T-helper 1 cell treated with Interleukin-12 subunit alpha and Interleukin-12 subunit beta and Interleukin-4 antibody, amounts not matched to agents 30 μg/mL and 1 μg/mL, for 36 hours (primary cell): ENCODE measurements at regions not wholly inside any gene's neighbourhood (a gene's known extent, or its start where the extent isn't known, plus 50 kb on each side); places are given as distances from the start of the nearest gene placed in this dataset.

ENCODE experiments used
- H3K27ac Mint-ChIP-seq: one replicate; pipeline ENCODE4 v1.8.0; 2021; ENCODE audit warnings: mild to moderate bottlenecking, mixed read lengths
- H3K27me3 Mint-ChIP-seq: one replicate; pipeline ENCODE4 v1.8.0; 2021; ENCODE audit warnings: low read depth, mixed read lengths
- H3K36me3 Mint-ChIP-seq: one replicate; pipeline ENCODE4 v1.8.0; 2021; ENCODE audit warnings: low read depth, mixed read lengths
- H3K4me1 Mint-ChIP-seq: one replicate; pipeline ENCODE4 v1.8.0; 2021; ENCODE audit warnings: low read depth, mixed read lengths
- H3K4me3 Mint-ChIP-seq: one replicate; pipeline ENCODE4 v1.8.0; 2021; ENCODE audit warnings: mild to moderate bottlenecking, moderate library complexity, mixed read lengths
- H3K9me3 Mint-ChIP-seq: one replicate; pipeline ENCODE4 v1.8.0; 2021; ENCODE audit warnings: mixed read lengths

- Mint-ChIP-seq H3K27me3 (peaks cover 19% of the 10 kb centered on the region), H3K36me3 (no peaks in the 10 kb centered on the region), H3K4me1 (peaks cover 5% of the 10 kb centered on the region), H3K4me3 (no peak overlapping the region), H3K9me3 (no peaks in the 10 kb centered on the region), H3K27ac (no peak overlapping the region)
Observed at GRCh38 chr5:79853676-79854418, 137.2 kb downstream of the MTX3 start.

- Mint-ChIP-seq H3K36me3 (no peaks in the 10 kb centered on the region), H3K4me1 (peaks cover 6% of the 10 kb centered on the region), H3K27me3 (peaks cover 19% of the 10 kb centered on the region), H3K9me3 (no peaks in the 10 kb centered on the region), H3K27ac (no peak overlapping the region), H3K4me3 (no peak overlapping the region)
Observed at GRCh38 chr5:79853028-79853427, 138.0 kb downstream of the MTX3 start.

- Mint-ChIP-seq H3K36me3 (no peaks in the 10 kb centered on the region), H3K4me3 (no peak overlapping the region), H3K4me1 (peaks cover 9% of the 10 kb centered on the region), H3K9me3 (no peaks in the 10 kb centered on the region), H3K27me3 (peaks cover 22% of the 10 kb centered on the region), H3K27ac (no peak overlapping the region)
Observed at GRCh38 chr5:79851391-79851863, 139.6 kb downstream of the MTX3 start.

GRCh38 chr5:79850941-79851340 lies 140.1 kb downstream of the MTX3 start:
- no peaks in the 10 kb centered on the region for H3K36me3 Mint-ChIP-seq
- peaks cover 22% of the 10 kb centered on the region for H3K27me3 Mint-ChIP-seq
- no peaks in the 10 kb centered on the region for H3K9me3 Mint-ChIP-seq
- peaks cover 13% of the 10 kb centered on the region for H3K4me1 Mint-ChIP-seq
- H3K27ac Mint-ChIP-seq, result no peak overlapping the region
- no peak overlapping the region for H3K4me3 Mint-ChIP-seq

- peaks cover 22% of the 10 kb centered on the region for H3K27me3 Mint-ChIP-seq
- no peaks in the 10 kb centered on the region for H3K36me3 Mint-ChIP-seq
- H3K27ac Mint-ChIP-seq, result no peak overlapping the region
- H3K4me3 Mint-ChIP-seq, result no peak overlapping the region
- H3K4me1 Mint-ChIP-seq, result peaks cover 19% of the 10 kb centered on the region
- no peaks in the 10 kb centered on the region for H3K9me3 Mint-ChIP-seq
Observed at GRCh38 chr5:79850316-79850822, 140.7 kb downstream of the MTX3 start.

GRCh38 chr5:79849486-79850315 lies 141.4 kb downstream of the MTX3 start:
- Mint-ChIP-seq H3K27ac (no peak overlapping the region), H3K9me3 (no peaks in the 10 kb centered on the region), H3K4me1 (peaks cover 24% of the 10 kb centered on the region), H3K36me3 (no peaks in the 10 kb centered on the region), H3K4me3 (no peak overlapping the region), H3K27me3 (peaks cover 22% of the 10 kb centered on the region)
